A549 (cell line): ENCODE measurements at regions not wholly inside any gene's neighbourhood (a gene's known extent, or its start where the extent isn't known, plus 50 kb on each side); places are given as distances from the start of the nearest gene placed in this dataset.

Source experiments
- CTCF ChIP-seq: fragments of >200 bp; sonication (Bioruptor Twin); formaldehyde crosslinking; IDR thresholded peaks from 3 replicates; pipeline ENCODE4 v1.5.1; 2016
- KDM1A ChIP-seq: fragments of 200-600 bp; sonication (generic); IDR thresholded peaks from 2 replicates; pipeline ENCODE4 v1.6.1; 2016; ENCODE audit warnings: low read depth, mild to moderate bottlenecking
- MAFK ChIP-seq: fragments of 450-650 bp; IDR thresholded peaks from 2 replicates; pipeline ENCODE4 v1.6.1; 2014; ENCODE audit not compliant: partially characterized antibody
- POLR2A ChIP-seq: IDR thresholded peaks from 2 replicates; pipeline ENCODE4 v1.6.1; 2012; ENCODE audit warnings: mild to moderate bottlenecking, low read length
- RAD21 ChIP-seq, 2 experiments: fragments of >200 bp in 1 of 2; sonication (Bioruptor Twin) in 1 of 2; formaldehyde crosslinking in 1 of 2; IDR thresholded peaks in 1 of 2; conservative IDR thresholded peaks in 1 of 2; 2 replicates in 1 of 2; 3 replicates in 1 of 2; pipeline ENCODE4 v1.6.1; 2012 to 2018; ENCODE audit warnings: inconsistent platforms in 1 of 2
- RCOR1 ChIP-seq: fragments of 150-350 bp; IDR thresholded peaks from 2 replicates; pipeline ENCODE4 v1.6.1; 2014; ENCODE audit warnings: antibody characterized with exemption, low read length, low read depth

GRCh38 chr6:120200853-120201252 is 851.3 kb upstream of the MAN1A1 start:
- no peak for TF ChIP-seq KDM1A
- no peak for TF ChIP-seq MAFK
- TF ChIP-seq CTCF: no peak
- TF ChIP-seq RAD21 (conservative IDR thresholded peaks at IDR 0.05 in 1 of 2, IDR thresholded peaks at IDR 0.05 in 1 of 2): no peak
- TF ChIP-seq RCOR1: no peak
- no peak for TF ChIP-seq POLR2A
